Mesenchymal stem cell (in vitro differentiated cells and primary cell): ENCODE measurements at regions not wholly inside any gene's neighbourhood (a gene's known extent, or its start where the extent isn't known, plus 50 kb on each side); places are given as distances from the start of the nearest gene placed in this dataset.

Source experiments
- DNase-seq: peaks from one replicate; pipeline ENCODE4 v3.0.0-alpha.2; 2013
- H2AFZ ChIP-seq: one replicate; pipeline ENCODE4 v1.6.1; 2013; ENCODE audit warnings: low read depth, mild to moderate bottlenecking, control low read depth, inconsistent platforms, low read length, moderate library complexity
- H2AK5ac ChIP-seq: 2 replicates; pipeline ENCODE4 v1.6.1; 2013; ENCODE audit warnings: low read length, moderate library complexity, mild to moderate bottlenecking, inconsistent platforms; ENCODE audit not compliant: severe bottlenecking
- H2BK120ac ChIP-seq: one replicate; pipeline ENCODE4 v1.6.1; 2013; ENCODE audit warnings: low read depth, mild to moderate bottlenecking, inconsistent platforms, low read length, moderate library complexity
- H2BK12ac ChIP-seq, 2 experiments: one replicate each; pipeline ENCODE4 v1.6.1; 2013; ENCODE audit warnings: inconsistent platforms in 2 of 2, low read length in 2 of 2, mild to moderate bottlenecking in 2 of 2, moderate library complexity in 2 of 2, control low read depth in 1 of 2
- H2BK15ac ChIP-seq: one replicate; pipeline ENCODE4 v1.6.1; 2013; ENCODE audit warnings: mild to moderate bottlenecking, low read depth, inconsistent platforms; ENCODE audit not compliant: poor library complexity, severe bottlenecking
- H2BK5ac ChIP-seq: 2 replicates; pipeline ENCODE4 v1.6.1; 2013; ENCODE audit warnings: low read depth, mild to moderate bottlenecking, low read length, control low read depth, inconsistent platforms; ENCODE audit not compliant: poor library complexity, severe bottlenecking
- H3K14ac ChIP-seq, 2 experiments: one replicate each; pipeline ENCODE4 v1.6.1; 2013; ENCODE audit warnings: inconsistent platforms in 2 of 2, low read length in 2 of 2, control low read depth in 1 of 2, mild to moderate bottlenecking in 1 of 2, moderate library complexity in 1 of 2
- H3K18ac ChIP-seq, 2 experiments: one replicate each; pipeline ENCODE4 v1.6.1; 2013; ENCODE audit warnings: inconsistent platforms in 2 of 2, low read length in 2 of 2, control low read depth in 1 of 2, low read depth in 1 of 2, mild to moderate bottlenecking in 1 of 2
- H3K23ac ChIP-seq, 2 experiments: one replicate each; pipeline ENCODE4 v1.6.1; 2013; ENCODE audit warnings: inconsistent platforms in 2 of 2, low read length in 2 of 2, mild to moderate bottlenecking in 2 of 2, moderate library complexity in 2 of 2, control low read depth in 1 of 2
- H3K27ac ChIP-seq: 2 replicates; pipeline ENCODE4 v1.5.1; 2013; ENCODE audit warnings: mild to moderate bottlenecking, moderate library complexity, low read length, control low read depth, inconsistent platforms; ENCODE audit not compliant: poor library complexity, severe bottlenecking
- H3K27me3 ChIP-seq, 2 experiments: 2 replicates each; pipeline versions ENCODE4 v1.6.1 to v1.7.0; 2013; ENCODE audit warnings: low read length in 2 of 2, mild to moderate bottlenecking in 2 of 2, moderate library complexity in 2 of 2, control low read depth in 1 of 2, inconsistent platforms in 1 of 2; ENCODE audit not compliant: control insufficient read depth in 1 of 2, insufficient read depth in 1 of 2
- H3K36me3 ChIP-seq, 2 experiments: 2 replicates each; pipeline versions ENCODE4 v1.6.1 to v1.7.0; 2013; ENCODE audit warnings: low read length in 2 of 2, control low read depth in 1 of 2, inconsistent platforms in 1 of 2, low read depth in 1 of 2, mild to moderate bottlenecking in 1 of 2; ENCODE audit not compliant: insufficient read depth in 2 of 2, control insufficient read depth in 1 of 2
- H3K4ac ChIP-seq, 2 experiments: one replicate each; pipeline ENCODE4 v1.6.1; 2013; ENCODE audit warnings: inconsistent platforms in 2 of 2, low read length in 2 of 2, mild to moderate bottlenecking in 2 of 2, moderate library complexity in 2 of 2, control low read depth in 1 of 2, low read depth in 1 of 2
- H3K4me1 ChIP-seq: 2 replicates; pipeline ENCODE4 v1.6.1; 2013; ENCODE audit warnings: low read depth, low read length, control low read depth; ENCODE audit not compliant: control insufficient read depth, insufficient read depth
- H3K4me2 ChIP-seq: 2 replicates; pipeline ENCODE4 v1.6.1; 2013; ENCODE audit warnings: low read length, mild to moderate bottlenecking, inconsistent platforms; ENCODE audit not compliant: poor library complexity, severe bottlenecking
- H3K4me3 ChIP-seq, 2 experiments: 2 replicates each; pipeline versions ENCODE4 v1.5.1 to v1.7.0; 2013; ENCODE audit warnings: low read length in 2 of 2, mild to moderate bottlenecking in 2 of 2, control low read depth in 1 of 2, low read depth in 1 of 2; ENCODE audit not compliant: insufficient read depth in 1 of 2
- H3K79me1 ChIP-seq: replicated peaks from 2 replicates; pipeline ENCODE4 v1.6.1; 2013; ENCODE audit warnings: mild to moderate bottlenecking, control low read depth, low read length, inconsistent platforms; ENCODE audit not compliant: poor library complexity, severe bottlenecking
- H3K9ac ChIP-seq: 2 replicates; pipeline ENCODE4 v1.7.0; 2013; ENCODE audit warnings: mild to moderate bottlenecking, low read length, moderate library complexity
- H3K9me3 ChIP-seq: 2 replicates; pipeline ENCODE4 v1.7.0; 2013; ENCODE audit warnings: mild to moderate bottlenecking, low read length; ENCODE audit not compliant: control insufficient read depth
- H4K8ac ChIP-seq: one replicate; pipeline ENCODE4 v1.6.1; 2013; ENCODE audit warnings: inconsistent platforms, mild to moderate bottlenecking, low read length, moderate library complexity
- H4K91ac ChIP-seq: one replicate; pipeline ENCODE4 v1.6.1; 2013; ENCODE audit warnings: mild to moderate bottlenecking, low read length, inconsistent platforms
- WGBS: methylation state at CpG from one replicate; pipeline ENCODE4 v1.1.7; 2013; ENCODE audit warnings: mixed read lengths; 5-methylcytosine and 5-hydroxymethylcytosine counted together

DNA sequence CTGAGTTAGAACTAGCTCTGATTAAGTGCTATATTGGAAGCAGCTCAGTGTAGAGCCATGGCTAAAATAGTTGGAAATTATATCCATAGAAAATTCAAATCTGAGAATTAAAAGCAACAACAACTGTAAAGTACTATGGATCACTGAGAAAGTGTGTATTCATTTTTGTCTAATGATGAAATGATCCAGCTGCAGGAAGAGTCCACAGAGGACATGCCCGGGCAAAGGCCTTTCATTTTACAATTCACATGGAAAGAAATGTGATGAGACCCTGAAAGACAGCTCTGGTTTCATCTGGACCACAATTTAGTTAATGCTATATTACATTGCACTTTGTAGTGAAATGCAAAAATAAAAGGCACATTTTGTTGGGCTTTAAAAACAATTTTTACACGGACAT is 196.8 kb upstream of the FAT1 start:
- Histone ChIP-seq H2BK15ac (no peak overlapping the region), H3K36me3 (no peaks in the 10 kb centered on the region), H2AFZ (no peak overlapping the region), H3K27me3 (no peaks in the 10 kb centered on the region), H3K18ac (no peak overlapping the region), H4K8ac (no peak overlapping the region), H3K79me1 (no peaks in the 10 kb centered on the region), H3K27ac (peak overlapping the region; percentile 83), H3K9me3 (no peaks in the 10 kb centered on the region), H3K23ac (no peak overlapping the region), H2BK5ac (no peak overlapping the region), H4K91ac (no peak overlapping the region), H3K14ac (no peak overlapping the region), H3K4me2 (no peak overlapping the region), H3K4me3 (no peak overlapping the region), H2BK120ac (no peak overlapping the region), H2AK5ac (no peak overlapping the region), H3K4ac (no peak overlapping the region), H3K4me1 (peaks cover 2% of the 10 kb centered on the region), H2BK12ac (no peak overlapping the region), H3K9ac (peak overlapping the region; percentile 83)
- peak; percentile 69 for DNase-seq
- WGBS, result 83% methylated on average over 1 of the region's 2 CpGs

DNA sequence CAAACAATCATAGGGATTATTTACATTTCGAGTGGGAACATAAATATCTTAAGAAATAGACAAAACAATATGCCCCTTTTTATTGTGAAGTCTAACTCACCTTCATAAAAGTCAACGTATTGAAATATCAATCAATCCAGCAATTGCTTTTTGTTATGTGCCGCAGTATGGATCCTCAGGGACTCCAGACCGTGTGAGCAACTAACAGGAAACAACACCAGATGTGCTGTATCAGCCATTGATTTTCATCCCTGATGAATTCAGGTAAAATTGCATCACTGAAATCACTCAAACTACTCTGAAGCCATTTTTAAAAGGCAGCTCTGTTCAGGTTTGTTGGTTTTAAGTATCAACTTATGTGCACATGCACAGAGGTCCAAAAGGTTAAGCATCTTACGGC is 197.3 kb upstream of the FAT1 start:
- Histone ChIP-seq H2AFZ (no peak overlapping the region), H3K27me3 (no peaks in the 10 kb centered on the region), H3K36me3 (no peaks in the 10 kb centered on the region), H3K4me3 (no peak overlapping the region), H3K9ac (peak overlapping the region; percentile 83), H2BK12ac (peak overlapping the region in 1 of 2 experiments; percentile 37), H2AK5ac (no peak overlapping the region), H2BK5ac (peak overlapping the region; percentile 36), H3K4me1 (peaks cover 2% of the 10 kb centered on the region), H3K9me3 (no peaks in the 10 kb centered on the region), H3K18ac (peak overlapping the region; percentile 6 to 13), H2BK15ac (no peak overlapping the region), H3K4me2 (no peak overlapping the region), H2BK120ac (no peak overlapping the region), H3K79me1 (no peaks in the 10 kb centered on the region), H3K4ac (peak overlapping the region in 1 of 2 experiments; percentile 77), H3K14ac (no peak overlapping the region), H4K8ac (no peak overlapping the region), H3K23ac (no peak overlapping the region), H3K27ac (peak overlapping the region; percentile 83), H4K91ac (no peak overlapping the region)
- DNase-seq, result no peak
- WGBS, result 75% methylated on average over 4 of the region's 5 CpGs

GRCh38 chr4:186924723-186925122 is 201.1 kb upstream of the FAT1 start:
- 85% methylated on average over 3 of the region's 4 CpGs for WGBS
- Histone ChIP-seq H2BK12ac (no peak overlapping the region), H3K4me1 (peaks cover 2% of the 10 kb centered on the region), H2AK5ac (no peak overlapping the region), H2BK120ac (no peak overlapping the region), H3K79me1 (no peaks in the 10 kb centered on the region), H3K9me3 (no peaks in the 10 kb centered on the region), H3K27me3 (no peaks in the 10 kb centered on the region), H3K4ac (no peak overlapping the region), H3K18ac (peak overlapping the region in 1 of 2 experiments; percentile 73), H3K4me3 (no peak overlapping the region), H2BK5ac (no peak overlapping the region), H3K27ac (no peak overlapping the region), H3K14ac (peak overlapping the region in 1 of 2 experiments; percentile 63), H3K23ac (no peak overlapping the region), H3K9ac (peak overlapping the region; percentile 66), H3K36me3 (no peaks in the 10 kb centered on the region), H4K91ac (no peak overlapping the region), H4K8ac (no peak overlapping the region), H2BK15ac (no peak overlapping the region), H2AFZ (no peak overlapping the region), H3K4me2 (no peak overlapping the region)
- DNase-seq, result peak; percentile 37

- H2AFZ ChIP-seq, result no peak overlapping the region
- H4K8ac ChIP-seq, result no peak overlapping the region
- no peak for DNase-seq
- H3K4me3 ChIP-seq, result no peak overlapping the region
- no peak overlapping the region for H2BK12ac ChIP-seq
- H2BK120ac ChIP-seq, result no peak overlapping the region
- no peak overlapping the region for H3K27ac ChIP-seq
- no peaks in the 10 kb centered on the region for H3K9me3 ChIP-seq
- H3K4me2 ChIP-seq, result no peak overlapping the region
- no peak overlapping the region for H3K4ac ChIP-seq
- H3K18ac ChIP-seq, result no peak overlapping the region
- H2AK5ac ChIP-seq, result no peak overlapping the region
- H4K91ac ChIP-seq, result no peak overlapping the region
- no peak overlapping the region for H2BK15ac ChIP-seq
- H2BK5ac ChIP-seq, result no peak overlapping the region
- H3K27me3 ChIP-seq, result no peaks in the 10 kb centered on the region
- no peak overlapping the region for H3K23ac ChIP-seq
- H3K36me3 ChIP-seq, result no peaks in the 10 kb centered on the region
- H3K4me1 ChIP-seq, result peaks cover 2% of the 10 kb centered on the region
- 70% methylated on average over 1 of the region's 2 CpGs for WGBS
- H3K14ac ChIP-seq, result no peak overlapping the region
- no peaks in the 10 kb centered on the region for H3K79me1 ChIP-seq
- H3K9ac ChIP-seq, result peak overlapping the region; percentile 36
These were observed 204.0 kb upstream of the FAT1 start for GRCh38 chr4:186927624-186928023.
